ENCODE measurements at regions not wholly inside any gene's neighbourhood (a gene's known extent, or its start where the extent isn't known, plus 50 kb on each side); places are given as distances from the start of the nearest gene placed in this dataset.

- H3K36me3 ChIP-seq (ENCODE audit: control insufficient read depth, insufficient read depth, low read length): no peaks in the 10 kb centered on the region
- no peak overlapping the region for H3K4me3 ChIP-seq (replicated peaks; ENCODE audit: low read depth, low read length)
- H3K27me3 ChIP-seq (replicated peaks; ENCODE audit: control insufficient read depth, insufficient read depth, low read length): no peaks in the 10 kb centered on the region
- no peak for DNase-seq (ENCODE audit: extremely low read depth, insufficient read length)
- TF ChIP-seq CTCF (IDR thresholded peaks at IDR 0.05; ENCODE audit: insufficient read depth, low read length, poor library complexity, severe bottlenecking): no peak
These were observed 331.5 kb downstream of the LRIG3 start for GRCh38 chr12:58588770-58589169.

GRCh38 chr12:58592475-58593207 lies 327.7 kb downstream of the LRIG3 start:
- H3K4me3 ChIP-seq (replicated peaks; ENCODE audit: low read depth, low read length): no peak overlapping the region
- H3K36me3 ChIP-seq (ENCODE audit: control insufficient read depth, insufficient read depth, low read length): no peaks in the 10 kb centered on the region
- DNase-seq (ENCODE audit: extremely low read depth, insufficient read length): no peak
- no peak for TF ChIP-seq CTCF (IDR thresholded peaks at IDR 0.05; ENCODE audit: insufficient read depth, low read length, poor library complexity, severe bottlenecking)
- H3K27me3 ChIP-seq (replicated peaks; ENCODE audit: control insufficient read depth, insufficient read depth, low read length): no peaks in the 10 kb centered on the region

- Histone ChIP-seq H3K4me3 (replicated peaks; ENCODE audit: low read depth, low read length) (no peak overlapping the region), H3K27me3 (replicated peaks; ENCODE audit: control insufficient read depth, insufficient read depth, low read length) (no peaks in the 10 kb centered on the region), H3K36me3 (ENCODE audit: control insufficient read depth, insufficient read depth, low read length) (no peaks in the 10 kb centered on the region)
- no peak for DNase-seq (ENCODE audit: extremely low read depth, insufficient read length)
- TF ChIP-seq CTCF (IDR thresholded peaks at IDR 0.05; ENCODE audit: insufficient read depth, low read length, poor library complexity, severe bottlenecking): no peak
These were observed 326.6 kb downstream of the LRIG3 start for GRCh38 chr12:58593557-58594304.

- DNase-seq (ENCODE audit: extremely low read depth, insufficient read length): no peak
- TF ChIP-seq CTCF (IDR thresholded peaks at IDR 0.05; ENCODE audit: insufficient read depth, low read length, poor library complexity, severe bottlenecking): no peak
- Histone ChIP-seq H3K4me3 (replicated peaks; ENCODE audit: low read depth, low read length) (no peak overlapping the region), H3K36me3 (ENCODE audit: control insufficient read depth, insufficient read depth, low read length) (no peaks in the 10 kb centered on the region), H3K27me3 (replicated peaks; ENCODE audit: control insufficient read depth, insufficient read depth, low read length) (no peaks in the 10 kb centered on the region)
These were observed 323.9 kb downstream of the LRIG3 start for GRCh38 chr12:58596381-58596780.

GRCh38 chr12:58601529-58601928 lies 318.8 kb downstream of the LRIG3 start:
- TF ChIP-seq CTCF (IDR thresholded peaks at IDR 0.05; ENCODE audit: insufficient read depth, low read length, poor library complexity, severe bottlenecking): no peak
- Histone ChIP-seq H3K4me3 (replicated peaks; ENCODE audit: low read depth, low read length) (no peak overlapping the region), H3K36me3 (ENCODE audit: control insufficient read depth, insufficient read depth, low read length) (no peaks in the 10 kb centered on the region), H3K27me3 (replicated peaks; ENCODE audit: control insufficient read depth, insufficient read depth, low read length) (no peaks in the 10 kb centered on the region)
- DNase-seq (ENCODE audit: extremely low read depth, insufficient read length): no peak

All from GM06990 (cell line).